ENCODE measurements at regions not wholly inside any gene's neighbourhood (a gene's known extent, or its start where the extent isn't known, plus 50 kb on each side); places are given as distances from the start of the nearest gene placed in this dataset.
"Not testable (repeated sequence)": the region's sequence is repeated elsewhere in the genome, so short reads cannot be mapped to it uniquely, and the experiment has no call there.

DNA sequence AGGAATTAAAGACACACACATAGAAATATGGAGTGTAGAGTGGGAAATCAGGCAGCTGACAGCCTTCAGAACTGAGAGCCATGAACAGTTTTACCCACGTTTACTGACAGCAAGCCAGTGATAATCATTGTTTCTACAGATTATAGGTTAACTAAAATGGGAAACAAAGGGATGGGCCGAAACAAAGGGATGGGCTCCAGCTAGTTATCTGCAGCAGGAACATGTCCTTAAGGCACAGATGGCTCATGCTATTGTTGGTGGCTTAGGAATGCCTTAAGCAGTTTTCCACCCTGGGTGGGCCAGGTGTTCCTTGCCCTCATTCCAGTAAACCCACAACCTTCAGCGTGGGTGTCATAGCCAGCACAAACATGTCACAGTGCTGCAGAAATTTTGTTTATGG is 355.7 kb upstream of the INTU start:
- TF ChIP-seq, protein P1, sequence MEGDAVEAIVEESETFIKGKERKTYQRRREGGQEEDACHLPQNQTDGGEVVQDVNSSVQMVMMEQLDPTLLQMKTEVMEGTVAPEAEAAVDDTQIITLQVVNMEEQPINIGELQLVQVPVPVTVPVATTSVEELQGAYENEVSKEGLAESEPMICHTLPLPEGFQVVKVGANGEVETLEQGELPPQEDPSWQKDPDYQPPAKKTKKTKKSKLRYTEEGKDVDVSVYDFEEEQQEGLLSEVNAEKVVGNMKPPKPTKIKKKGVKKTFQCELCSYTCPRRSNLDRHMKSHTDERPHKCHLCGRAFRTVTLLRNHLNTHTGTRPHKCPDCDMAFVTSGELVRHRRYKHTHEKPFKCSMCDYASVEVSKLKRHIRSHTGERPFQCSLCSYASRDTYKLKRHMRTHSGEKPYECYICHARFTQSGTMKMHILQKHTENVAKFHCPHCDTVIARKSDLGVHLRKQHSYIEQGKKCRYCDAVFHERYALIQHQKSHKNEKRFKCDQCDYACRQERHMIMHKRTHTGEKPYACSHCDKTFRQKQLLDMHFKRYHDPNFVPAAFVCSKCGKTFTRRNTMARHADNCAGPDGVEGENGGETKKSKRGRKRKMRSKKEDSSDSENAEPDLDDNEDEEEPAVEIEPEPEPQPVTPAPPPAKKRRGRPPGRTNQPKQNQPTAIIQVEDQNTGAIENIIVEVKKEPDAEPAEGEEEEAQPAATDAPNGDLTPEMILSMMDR (IDR thresholded peaks at IDR 0.05) = not testable (repeated sequence)
- TF ChIP-seq ZFX (IDR thresholded peaks at IDR 0.05; ENCODE audit: borderline replicate concordance) = not testable (repeated sequence)

Data from 22Rv1 (cell line).